Spleen (tissue), 11 donors: ENCODE measurements at regions not wholly inside any gene's neighbourhood (a gene's known extent, or its start where the extent isn't known, plus 50 kb on each side); places are given as distances from the start of the nearest gene placed in this dataset.

Experiments
- DNase-seq: peaks from one replicate; pipeline ENCODE4 v3.0.0-alpha.2; 2020
- H3K27ac ChIP-seq, 8 donors: fragments of 200-600 bp; sonication (generic) in 7 of 8; 1 replicate in 4 of 8; 2 replicates in 4 of 8; pipeline versions ENCODE4 v1.5.0 to v1.8.0; 2016 to 2021; ENCODE audit warnings: inconsistent platforms in 4 of 8, mild to moderate bottlenecking in 4 of 8, moderate library complexity in 1 of 8
- H3K27me3 ChIP-seq, 7 donors: fragments of 200-600 bp; sonication (generic) in 6 of 7; replicated peaks in 1 of 7; 1 replicate in 4 of 7; 2 replicates in 3 of 7; pipeline versions ENCODE4 v1.5.0 to v1.8.0; 2016 to 2021; ENCODE audit warnings: inconsistent platforms in 3 of 7, mild to moderate bottlenecking in 1 of 7
- H3K36me3 ChIP-seq, 6 donors: fragments of 200-600 bp; sonication (generic) in 5 of 6; 1 replicate in 4 of 6; 2 replicates in 2 of 6; pipeline versions ENCODE4 v1.5.0 to v1.8.0; 2016 to 2021; ENCODE audit warnings: inconsistent platforms in 2 of 6
- H3K4me1 ChIP-seq, 6 donors: fragments of 200-600 bp; sonication (generic) in 5 of 6; 1 replicate in 3 of 6; 2 replicates in 3 of 6; pipeline versions ENCODE4 v1.5.0 to v1.8.0; 2016 to 2021; ENCODE audit warnings: inconsistent platforms in 3 of 6
- H3K4me3 ChIP-seq, 8 donors: fragments of 200-600 bp; sonication (generic) in 7 of 8; 1 replicate in 4 of 8; 2 replicates in 4 of 8; pipeline versions ENCODE4 v1.5.0 to v1.8.0; 2016 to 2021; ENCODE audit warnings: inconsistent platforms in 4 of 8, mild to moderate bottlenecking in 4 of 8, moderate library complexity in 2 of 8
- H3K9me3 ChIP-seq, 8 donors: fragments of 200-600 bp; sonication (generic) in 7 of 8; 1 replicate in 4 of 8; 2 replicates in 4 of 8; pipeline versions ENCODE4 v1.5.0 to v1.8.0; 2016 to 2021; ENCODE audit warnings: inconsistent platforms in 4 of 8
- CTCF ChIP-seq, 11 experiments: fragments of 200-600 bp in 7 of 11; fragments of 450-650 bp in 4 of 11; sonication (generic) in 4 of 11; IDR thresholded peaks in 8 of 11; conservative IDR thresholded peaks in 3 of 11; 1 replicate in 7 of 11; 2 replicates in 4 of 11; pipeline versions ENCODE4 v1.4.0 to v1.8.0; 2016 to 2021; ENCODE audit warnings: antibody characterized with exemption in 11 of 11, inconsistent platforms in 4 of 11, mild to moderate bottlenecking in 1 of 11
- POLR2A ChIP-seq, 3 donors: fragments of 450-650 bp; IDR thresholded peaks; one replicate each; pipeline ENCODE4 v1.5.1; 2017; ENCODE audit warnings: antibody characterized with exemption in 3 of 3, mild to moderate bottlenecking in 1 of 3
- POLR2AphosphoS5 ChIP-seq, 3 donors: sonication (generic); formaldehyde crosslinking; IDR thresholded peaks; one replicate each; pipeline ENCODE4 v1.5.1; 2017; ENCODE audit warnings: antibody characterized with exemption in 3 of 3
- WGBS, 5 donors: extraction: QIAGEN DNeasy Blood & Tissue Kit in 3 of 5; methylation state at CpG; one replicate each; pipeline versions ENCODE4 v1.1.5 to v1.1.7; 2013 to 2018; 5-methylcytosine and 5-hydroxymethylcytosine counted together
- intact Hi-C: fragments of 100-400 bp; cut with DNase I; formaldehyde crosslinking; loops from one replicate; pipeline ENCODE4 v1.15.0; 2023; ENCODE audit warnings: low total_unique reads
- donor health status: healthy with polysubstance abuse.
- donor health status: DM: no; HTN: no; CAD: no; lungs with moderate emphysema.
- donor health status: DM: no; HTN: no; CAD: no.
- donor health status: Bipolar disorder and iron deficiency.
- donor health status: healthy.
- donor health status: DM: no; HTN: no; CAD: no.
- donor health status: DM: yes; HTN: yes; CAD: no.

DNA sequence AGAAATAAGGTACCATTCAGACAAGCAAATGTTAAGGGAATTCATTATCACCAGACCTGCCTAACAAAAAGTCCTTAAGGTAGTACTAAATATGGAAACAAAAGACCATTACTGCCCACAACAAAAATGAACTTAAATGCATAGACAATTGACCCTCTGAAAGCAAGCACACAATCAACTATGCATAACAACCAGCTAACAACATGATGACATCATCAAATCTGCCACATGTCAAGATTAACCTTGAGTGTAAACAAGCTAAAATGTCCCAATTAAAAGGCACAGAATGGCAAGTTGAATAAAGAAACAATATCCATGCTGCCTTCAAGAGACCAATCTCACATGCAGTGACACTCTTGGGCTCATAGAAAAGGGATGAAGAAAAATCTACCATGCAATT is 160.7 kb upstream of the CPXCR1 start:
- intact Hi-C loops: no loop called here
- Histone ChIP-seq H3K27me3 (no peaks in the 10 kb centered on the region), H3K4me1 (no peaks in the 10 kb centered on the region), H3K36me3 (no peaks in the 10 kb centered on the region), H3K9me3 (peaks cover 0 to 26% (median 14%) of the 10 kb centered on the region in 8 donors), H3K4me3 (no peak overlapping the region), H3K27ac (no peak overlapping the region)
- DNase-seq: no peak
- no peak for TF ChIP-seq POLR2A (IDR thresholded peaks at IDR 0.05)
- TF ChIP-seq CTCF (IDR thresholded peaks at IDR 0.05 in 8 of 11, conservative IDR thresholded peaks at IDR 0.05 in 3 of 11): no peak
- no peak for TF ChIP-seq POLR2AphosphoS5 (IDR thresholded peaks at IDR 0.05)

DNA sequence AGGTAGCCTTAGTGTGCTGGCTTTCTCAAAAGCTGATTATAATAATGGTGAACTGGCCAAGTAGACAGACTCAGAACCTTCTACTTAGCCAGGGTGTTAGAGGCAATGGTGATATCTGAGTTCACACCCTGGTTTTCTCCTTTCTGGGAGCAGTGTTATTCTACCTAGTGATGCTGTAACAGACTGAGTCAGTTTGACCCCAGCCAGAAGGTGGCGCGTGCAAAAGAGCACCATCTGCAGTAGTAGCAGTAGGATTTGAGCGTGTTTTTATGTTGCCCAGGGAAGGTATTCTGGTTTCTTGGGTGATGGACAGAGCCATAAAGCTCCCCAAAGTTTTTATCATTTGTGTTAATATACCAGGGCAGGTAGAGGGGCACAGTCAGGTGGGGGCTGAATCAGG is 143.8 kb upstream of the CPXCR1 start:
- intact Hi-C loops: loop anchor here (10.0 kb wide), 1 partner anchor 178 kb away; no protein-coding TSS in a partner anchor
- Histone ChIP-seq H3K4me1 (no peaks in the 10 kb centered on the region), H3K27ac (no peak overlapping the region), H3K9me3 (peaks cover 0 to 12% (median 0%) of the 10 kb centered on the region in 8 donors), H3K36me3 (no peaks in the 10 kb centered on the region), H3K27me3 (peaks cover 0 to 7% (median 0%) of the 10 kb centered on the region in 7 donors), H3K4me3 (no peak overlapping the region)
- no peak for DNase-seq
- TF ChIP-seq POLR2A (IDR thresholded peaks at IDR 0.05): no peak
- no peak for TF ChIP-seq CTCF (IDR thresholded peaks at IDR 0.05 in 8 of 11, conservative IDR thresholded peaks at IDR 0.05 in 3 of 11)
- no peak for TF ChIP-seq POLR2AphosphoS5 (IDR thresholded peaks at IDR 0.05)
- 52 to 94% (median 75%) methylated on average over 3 of the region's 3 CpGs; no CpG with 5 or more reads in 1 of the 5 donors for WGBS, 5 donors

DNA sequence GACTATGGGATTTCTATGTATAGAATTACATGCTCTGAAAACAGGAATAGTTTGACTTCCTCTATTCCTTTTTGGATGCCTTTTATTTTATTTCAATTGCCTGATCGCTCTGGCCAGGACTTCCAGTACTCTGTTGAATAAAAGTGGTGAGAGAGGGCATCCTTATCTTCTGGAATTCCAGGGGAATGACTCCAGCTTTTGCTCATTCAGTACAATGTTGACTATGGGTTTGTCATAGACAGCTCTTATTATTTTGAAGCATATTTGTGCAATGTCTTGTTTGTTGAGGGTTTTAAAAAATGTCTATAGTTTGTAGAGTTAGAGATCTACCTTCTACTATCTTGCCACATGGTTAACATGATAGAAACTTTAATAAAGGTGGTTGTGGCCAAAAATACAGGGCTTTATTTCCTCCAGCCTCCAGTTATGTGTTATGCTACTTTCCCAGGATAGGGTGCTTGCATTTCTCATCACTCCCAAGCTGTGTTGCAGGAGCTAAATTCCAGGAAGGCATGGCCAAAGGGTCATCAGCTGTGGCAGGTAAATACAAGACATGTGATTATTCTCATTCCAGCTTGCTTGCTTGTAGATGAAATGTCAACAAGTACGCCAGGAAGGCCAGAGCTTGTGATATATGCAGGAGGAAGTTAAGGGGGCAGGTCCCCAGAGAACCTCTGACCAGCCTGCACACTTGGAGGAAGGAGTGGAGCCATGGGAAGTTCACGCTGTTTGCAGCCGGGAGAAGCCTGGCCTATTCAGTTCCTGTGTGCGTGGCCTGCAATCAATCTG is 142.4 kb upstream of the CPXCR1 start:
- no peak for DNase-seq
- intact Hi-C loops: loop anchor here (10.0 kb wide), 1 partner anchor 180 kb away; no protein-coding TSS in a partner anchor

More for the DNA sequence above, 142.4 kb upstream of the CPXCR1 start:
- no peak overlapping the region for H3K4me3 ChIP-seq
- WGBS, 5 donors: 11 to 33% (median 20%) methylated on average over 5 of the region's 5 CpGs
- no peak overlapping the region for H3K27ac ChIP-seq
- no peaks in the 10 kb centered on the region for H3K36me3 ChIP-seq
- H3K27me3 ChIP-seq: peaks cover 0 to 7% (median 0%) of the 10 kb centered on the region in 7 donors
- no peaks in the 10 kb centered on the region for H3K4me1 ChIP-seq
- peaks cover 0 to 7% (median 0%) of the 10 kb centered on the region in 8 donors for H3K9me3 ChIP-seq
- TF ChIP-seq POLR2AphosphoS5 (IDR thresholded peaks at IDR 0.05) (no peak), POLR2A (IDR thresholded peaks at IDR 0.05) (no peak), CTCF (IDR thresholded peaks at IDR 0.05 in 8 of 11, conservative IDR thresholded peaks at IDR 0.05 in 3 of 11) (no peak)
